ENCODE measurements at regions not wholly inside any gene's neighbourhood (a gene's known extent, or its start where the extent isn't known, plus 50 kb on each side); places are given as distances from the start of the nearest gene placed in this dataset.

- Histone ChIP-seq H3K9ac (no peak overlapping the region), H3F3A (ENCODE audit: insufficient read depth) (no peaks in the 10 kb centered on the region), H2AFZ (no peak overlapping the region), H3K4me1 (ENCODE audit: insufficient read depth) (no peaks in the 10 kb centered on the region), H3K4me3 (no peak overlapping the region), H3K9me3 (ENCODE audit: low read depth) (no peaks in the 10 kb centered on the region), H3K27me3 (replicated peaks; ENCODE audit: insufficient read depth) (no peaks in the 10 kb centered on the region), H3K27ac (no peak overlapping the region), H3K4me2 (ENCODE audit: unreplicated experiment) (no peak overlapping the region), H3K36me3 (ENCODE audit: low read depth) (no peaks in the 10 kb centered on the region), H3K9me2 (ENCODE audit: insufficient read depth) (no peaks in the 10 kb centered on the region), H4K20me1 (ENCODE audit: insufficient read depth) (no peaks in the 10 kb centered on the region), H3K79me2 (ENCODE audit: insufficient read depth) (no peaks in the 10 kb centered on the region)
- no peak for TF ChIP-seq EZH2phosphoT487 (IDR thresholded peaks at IDR 0.05; ENCODE audit: insufficient read depth, low read depth)
- DNase-seq = no peak
- in situ Hi-C loops (cut with MboI) = no loop called here
- 77 to 89% methylated on average over 1 of the region's 1 CpG for WGBS, 2 experiments (ENCODE audit: low coverage in 1 of 2, low lambda C conversion rate in 2 of 2, missing lambda C conversion rate in 2 of 2)
Observed at GRCh38 chr5:123966781-123967180, 454.8 kb downstream of the CSNK1G3 start.

GRCh38 chr5:123965626-123966025, 453.6 kb downstream of the CSNK1G3 start:
- no peak overlapping the region for H3K27ac ChIP-seq
- H3K27me3 ChIP-seq (replicated peaks; ENCODE audit: insufficient read depth) = no peaks in the 10 kb centered on the region
- 45 to 51% methylated on average over 3 of the region's 3 CpGs for WGBS, 2 experiments (ENCODE audit: low coverage in 1 of 2, low lambda C conversion rate in 2 of 2, missing lambda C conversion rate in 2 of 2)
- no peaks in the 10 kb centered on the region for H3K4me1 ChIP-seq (ENCODE audit: insufficient read depth)
- H4K20me1 ChIP-seq (ENCODE audit: insufficient read depth) = no peaks in the 10 kb centered on the region
- H3K79me2 ChIP-seq (ENCODE audit: insufficient read depth) = no peaks in the 10 kb centered on the region
- in situ Hi-C loops (cut with MboI) = no loop called here
- DNase-seq = no peak
- no peak for TF ChIP-seq EZH2phosphoT487 (IDR thresholded peaks at IDR 0.05; ENCODE audit: insufficient read depth, low read depth)
- no peak for TF ChIP-seq EZH2 (IDR thresholded peaks at IDR 0.05; ENCODE audit: insufficient read depth, poor library complexity, severe bottlenecking)
- H3F3A ChIP-seq (ENCODE audit: insufficient read depth) = no peaks in the 10 kb centered on the region
- no peaks in the 10 kb centered on the region for H3K9me3 ChIP-seq (ENCODE audit: low read depth)
- no peak overlapping the region for H3K4me3 ChIP-seq
- no peaks in the 10 kb centered on the region for H3K36me3 ChIP-seq (ENCODE audit: low read depth)
- no peak overlapping the region for H3K9ac ChIP-seq
- H3K4me2 ChIP-seq (ENCODE audit: unreplicated experiment) = no peak overlapping the region
- no peaks in the 10 kb centered on the region for H3K9me2 ChIP-seq (ENCODE audit: insufficient read depth)
- H2AFZ ChIP-seq = no peak overlapping the region

GRCh38 chr5:123964884-123965283, 452.9 kb downstream of the CSNK1G3 start:
- Histone ChIP-seq H3F3A (ENCODE audit: insufficient read depth) (no peaks in the 10 kb centered on the region), H2AFZ (no peak overlapping the region), H4K20me1 (ENCODE audit: insufficient read depth) (no peaks in the 10 kb centered on the region), H3K9me3 (ENCODE audit: low read depth) (no peaks in the 10 kb centered on the region), H3K4me3 (no peak overlapping the region), H3K9me2 (ENCODE audit: insufficient read depth) (no peaks in the 10 kb centered on the region), H3K4me2 (ENCODE audit: unreplicated experiment) (no peak overlapping the region), H3K4me1 (ENCODE audit: insufficient read depth) (no peaks in the 10 kb centered on the region), H3K79me2 (ENCODE audit: insufficient read depth) (no peaks in the 10 kb centered on the region), H3K27me3 (replicated peaks; ENCODE audit: insufficient read depth) (no peaks in the 10 kb centered on the region), H3K9ac (no peak overlapping the region), H3K27ac (no peak overlapping the region), H3K36me3 (ENCODE audit: low read depth) (no peaks in the 10 kb centered on the region)
- in situ Hi-C loops (cut with MboI) = no loop called here
- TF ChIP-seq EZH2phosphoT487 (IDR thresholded peaks at IDR 0.05; ENCODE audit: insufficient read depth, low read depth) (no peak), EZH2 (IDR thresholded peaks at IDR 0.05; ENCODE audit: insufficient read depth, poor library complexity, severe bottlenecking) (no peak)
- DNase-seq = peak; percentile 3
- 60 to 70% methylated on average over 1 of the region's 1 CpG for WGBS, 2 experiments (ENCODE audit: low coverage in 1 of 2, low lambda C conversion rate in 2 of 2, missing lambda C conversion rate in 2 of 2)

GRCh38 chr5:123960526-123960925, 448.5 kb downstream of the CSNK1G3 start:
- no peak overlapping the region for H2AFZ ChIP-seq
- H3K4me3 ChIP-seq = no peak overlapping the region
- TF ChIP-seq EZH2phosphoT487 (IDR thresholded peaks at IDR 0.05; ENCODE audit: insufficient read depth, low read depth) = no peak
- no peak for TF ChIP-seq EZH2 (IDR thresholded peaks at IDR 0.05; ENCODE audit: insufficient read depth, poor library complexity, severe bottlenecking)
- no peak overlapping the region for H3K9ac ChIP-seq
- H3K27me3 ChIP-seq (replicated peaks; ENCODE audit: insufficient read depth) = 0 out of 2 replicates have a peak, but pooled peaks cover 7% of the 10 kb centered on the region
- no peak for DNase-seq
- H3K27ac ChIP-seq = no peak overlapping the region
- no peak overlapping the region for H3K4me2 ChIP-seq (ENCODE audit: unreplicated experiment)
- WGBS, 2 experiments (ENCODE audit: low coverage in 1 of 2, low lambda C conversion rate in 2 of 2, missing lambda C conversion rate in 2 of 2) = 88 to 90% methylated on average over 5 of the region's 5 CpGs
- in situ Hi-C loops (cut with MboI) = no loop called here
- no peaks in the 10 kb centered on the region for H3K9me2 ChIP-seq (ENCODE audit: insufficient read depth)
- H3K4me1 ChIP-seq (ENCODE audit: insufficient read depth) = no peaks in the 10 kb centered on the region
- no peaks in the 10 kb centered on the region for H4K20me1 ChIP-seq (ENCODE audit: insufficient read depth)
- H3K79me2 ChIP-seq (ENCODE audit: insufficient read depth) = no peaks in the 10 kb centered on the region
- H3K36me3 ChIP-seq (ENCODE audit: low read depth) = no peaks in the 10 kb centered on the region
- H3F3A ChIP-seq (ENCODE audit: insufficient read depth) = no peaks in the 10 kb centered on the region
- H3K9me3 ChIP-seq (ENCODE audit: low read depth) = no peaks in the 10 kb centered on the region

GRCh38 chr5:123951582-123951977, 439.6 kb downstream of the CSNK1G3 start:
- Histone ChIP-seq H3F3A (ENCODE audit: insufficient read depth) (peaks cover 14% of the 10 kb centered on the region), H3K9me2 (ENCODE audit: insufficient read depth) (no peaks in the 10 kb centered on the region), H3K4me2 (ENCODE audit: unreplicated experiment) (peak overlapping the region; percentile 46), H2AFZ (no peak overlapping the region), H3K36me3 (ENCODE audit: low read depth) (no peaks in the 10 kb centered on the region), H3K27ac (no peak overlapping the region), H3K4me3 (no peak overlapping the region), H3K79me2 (ENCODE audit: insufficient read depth) (no peaks in the 10 kb centered on the region), H3K27me3 (replicated peaks; ENCODE audit: insufficient read depth) (0 out of 2 replicates have a peak, but pooled peaks cover 3% of the 10 kb centered on the region), H4K20me1 (ENCODE audit: insufficient read depth) (no peaks in the 10 kb centered on the region), H3K9ac (no peak overlapping the region), H3K4me1 (ENCODE audit: insufficient read depth) (peaks cover 16% of the 10 kb centered on the region), H3K9me3 (ENCODE audit: low read depth) (no peaks in the 10 kb centered on the region)
- TF ChIP-seq EZH2 (IDR thresholded peaks at IDR 0.05; ENCODE audit: insufficient read depth, poor library complexity, severe bottlenecking) = no peak
- 0 out of 2 replicates have a peak, but pooled peaks have one; percentile 67 for TF ChIP-seq EZH2phosphoT487 (IDR thresholded peaks at IDR 0.05; ENCODE audit: insufficient read depth, low read depth)
- WGBS, 2 experiments (ENCODE audit: low coverage in 1 of 2, low lambda C conversion rate in 2 of 2, missing lambda C conversion rate in 2 of 2) = 6 to 7% methylated on average over 3 of the region's 3 CpGs
- in situ Hi-C loops (cut with MboI) = no loop called here
- DNase-seq = peak; percentile 93
